A673 (cell line): ENCODE measurements at regions not wholly inside any gene's neighbourhood (a gene's known extent, or its start where the extent isn't known, plus 50 kb on each side); places are given as distances from the start of the nearest gene placed in this dataset.

ENCODE experiments used
- CTCF ChIP-seq: fragments of 300-800, 200-600 bp; sonication (generic); conservative IDR thresholded peaks from 2 replicates; pipeline ENCODE4 v1.5.1; 2017; ENCODE audit warnings: low read depth, mild to moderate bottlenecking, antibody characterized with exemption, low read length, moderate library complexity, mixed read lengths
- EZH2 ChIP-seq: fragments of 200-600 bp; sonication (generic); IDR thresholded peaks from 2 replicates; pipeline ENCODE4 v1.6.1; 2017; ENCODE audit warnings: borderline replicate concordance, low read depth, mild to moderate bottlenecking, mixed read lengths, antibody characterized with exemption, low read length; ENCODE audit not compliant: poor library complexity, severe bottlenecking

GRCh38 chr6:2396846-2397630 lies 151.6 kb upstream of the GMDS start:
- TF ChIP-seq EZH2 (no peak), CTCF (no peak)
